GM21515 (cell line): ENCODE measurements at regions not wholly inside any gene's neighbourhood (a gene's known extent, or its start where the extent isn't known, plus 50 kb on each side); places are given as distances from the start of the nearest gene placed in this dataset.

Source experiments
- ATAC-seq: cut with Tn5 transposase; IDR thresholded peaks from one replicate; pipeline ENCODE4 v1.9.1; 2021; ENCODE audit not compliant: unreplicated experiment

- ATAC-seq, result no peak
Observed at GRCh38 chr10:28810057-28810870, 132.9 kb downstream of the BAMBI start.

DNA sequence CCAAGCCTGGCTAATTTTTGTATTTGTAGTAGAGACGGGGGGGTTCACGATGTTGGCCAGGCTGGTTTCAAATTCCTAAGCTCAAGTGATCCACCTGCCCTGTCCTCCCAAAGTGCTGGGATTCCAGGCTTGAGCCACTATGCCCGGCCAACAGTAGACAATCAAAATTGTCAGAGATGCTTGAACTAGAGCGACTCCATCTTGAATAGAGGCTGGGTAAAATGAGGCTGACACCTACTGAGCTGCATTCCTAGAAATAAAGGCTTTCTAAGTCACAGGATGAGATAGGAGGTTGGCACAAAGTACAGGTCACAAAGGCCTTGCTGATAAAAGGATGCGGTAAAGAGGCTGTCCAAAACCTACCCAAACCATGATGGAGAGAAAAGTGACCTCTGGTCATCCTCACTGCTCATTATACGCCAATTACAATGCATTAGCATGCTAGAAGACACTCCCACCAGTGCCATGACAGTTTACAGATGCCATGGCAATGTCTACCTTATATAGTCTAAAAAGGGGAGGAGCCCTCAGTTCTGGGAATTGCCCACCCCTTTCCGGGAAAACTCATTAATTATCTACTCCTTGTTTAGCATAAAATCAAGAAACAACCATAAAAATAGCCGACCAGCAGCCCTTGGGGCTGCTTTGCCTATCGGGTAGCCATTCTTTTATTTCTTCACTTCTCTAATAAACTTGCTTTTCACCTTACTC, 134.5 kb downstream of the BAMBI start:
- ATAC-seq, result no peak

GRCh38 chr10:28812384-28813372, 135.4 kb downstream of the BAMBI start:
- no peak for ATAC-seq

DNA sequence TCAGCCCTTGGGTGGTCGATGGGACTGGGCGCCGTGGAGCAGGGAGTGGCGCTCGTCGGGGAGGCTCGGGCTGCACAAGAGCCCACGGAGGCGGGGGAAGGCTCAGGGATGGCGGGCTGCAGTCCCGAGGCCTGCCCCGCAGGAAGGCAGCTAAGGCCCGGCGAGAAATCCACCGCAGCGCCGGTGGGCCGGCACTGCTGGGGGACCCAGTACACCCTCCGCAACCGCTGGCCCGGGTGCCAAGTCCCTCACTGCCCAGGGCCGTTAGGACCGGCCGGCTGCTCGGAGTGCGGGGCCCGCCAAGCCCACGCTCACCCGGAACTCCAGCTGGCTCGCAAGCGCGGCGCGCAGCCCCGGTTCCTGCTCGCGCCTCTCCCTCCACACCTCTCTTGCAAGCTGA, 138.4 kb downstream of the BAMBI start:
- no peak for ATAC-seq

GRCh38 chr10:28822719-28823464, 145.6 kb downstream of the BAMBI start:
- ATAC-seq, result no peak

DNA sequence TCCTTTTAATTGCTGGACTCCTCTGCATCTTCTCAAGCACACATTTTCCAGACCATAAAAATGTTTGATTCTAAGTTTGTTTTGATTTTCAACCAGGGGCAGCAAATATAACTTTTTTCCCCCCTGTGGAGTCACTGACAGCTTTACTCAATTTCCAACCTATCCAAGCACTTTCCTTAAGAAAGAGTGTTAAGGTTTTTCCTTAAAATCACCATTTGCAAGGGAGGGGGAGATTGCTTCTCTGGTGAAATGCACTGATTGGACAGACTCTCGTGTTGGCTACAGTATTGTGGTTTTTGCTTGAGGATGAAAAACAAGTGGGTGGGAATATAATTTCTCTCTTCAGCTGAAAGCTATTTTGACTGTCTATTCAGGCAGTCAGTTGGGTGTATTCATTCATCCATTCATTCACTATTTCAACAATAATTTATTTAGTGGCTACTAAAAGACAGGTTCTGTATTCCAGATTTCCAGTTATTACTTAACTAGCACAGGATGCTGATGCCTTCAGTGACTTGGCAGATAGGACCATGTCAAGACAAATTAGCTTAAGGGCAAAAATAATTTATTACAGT, 146.3 kb downstream of the BAMBI start:
- ATAC-seq, result no peak

DNA sequence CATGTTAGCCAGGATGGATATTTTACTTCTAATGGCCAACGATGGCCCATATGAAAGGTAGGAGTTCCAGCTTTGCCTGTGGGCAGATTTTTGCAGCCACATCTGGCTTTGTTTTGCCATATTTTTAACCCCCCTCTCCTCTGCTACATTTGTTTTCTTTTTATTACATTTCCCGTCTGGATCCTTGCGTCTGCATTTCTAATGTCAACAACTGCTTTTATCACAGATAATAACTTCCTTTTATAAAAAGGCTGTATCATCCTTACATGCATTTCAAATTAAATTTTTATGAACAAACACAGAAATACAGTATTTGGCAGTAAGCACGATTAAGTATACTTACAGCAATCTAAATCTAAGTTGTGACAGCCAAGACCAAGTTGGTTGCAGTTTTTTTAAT, 156.0 kb downstream of the BAMBI start:
- ATAC-seq, result no peak

DNA sequence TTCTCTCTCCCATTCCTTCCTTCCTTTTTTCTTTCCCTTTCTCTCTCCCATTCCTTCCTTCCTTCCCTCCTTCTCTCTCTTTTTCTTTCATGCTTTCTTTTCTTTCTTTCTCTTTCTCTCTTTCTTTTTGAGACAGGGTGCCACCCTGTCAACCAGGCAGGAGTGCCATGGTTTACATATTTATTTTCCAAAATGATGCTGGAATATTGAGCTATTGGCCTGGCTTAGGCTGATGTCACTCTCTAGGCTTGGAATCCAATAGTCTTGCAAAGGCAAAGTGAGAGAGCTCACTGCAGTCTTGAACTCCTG, 159.1 kb downstream of the BAMBI start:
- no peak for ATAC-seq

DNA sequence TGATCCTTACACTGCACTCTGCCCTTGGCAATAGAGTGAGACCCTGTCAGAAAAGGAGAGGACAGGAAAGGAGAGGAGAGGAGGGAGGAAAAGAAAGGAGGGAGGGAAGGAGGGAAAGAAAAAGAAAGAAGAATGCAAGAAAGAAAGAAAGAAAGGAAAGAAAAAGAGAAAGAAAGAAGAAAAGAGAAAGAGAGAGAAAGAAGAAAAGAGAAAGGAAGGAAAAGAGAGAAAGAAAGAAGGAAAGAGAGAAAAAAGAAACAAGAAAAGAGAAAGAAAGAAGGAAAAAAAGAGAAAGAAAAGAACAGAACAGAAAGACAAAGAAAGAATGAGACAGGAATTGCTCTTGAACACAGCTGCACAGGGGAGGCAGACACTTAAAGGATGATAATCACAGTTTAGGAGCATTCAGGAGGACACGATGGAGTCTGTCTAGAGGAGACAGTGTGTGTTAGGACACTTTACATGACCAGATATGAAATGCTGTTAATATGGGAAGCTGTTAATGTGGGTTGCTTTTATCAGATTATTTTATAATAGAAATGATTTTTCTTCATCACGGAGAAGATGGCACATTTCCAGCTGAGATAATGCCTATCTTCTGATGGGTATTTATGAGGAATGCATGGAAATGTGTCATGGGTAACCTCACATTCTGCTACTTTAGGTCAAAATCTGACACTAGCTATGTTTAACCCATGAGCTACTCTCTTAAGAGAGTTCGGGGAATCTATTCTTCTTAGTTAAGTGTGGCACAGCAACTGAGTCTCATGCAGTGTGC, 160.5 kb downstream of the BAMBI start:
- ATAC-seq, result no peak

DNA sequence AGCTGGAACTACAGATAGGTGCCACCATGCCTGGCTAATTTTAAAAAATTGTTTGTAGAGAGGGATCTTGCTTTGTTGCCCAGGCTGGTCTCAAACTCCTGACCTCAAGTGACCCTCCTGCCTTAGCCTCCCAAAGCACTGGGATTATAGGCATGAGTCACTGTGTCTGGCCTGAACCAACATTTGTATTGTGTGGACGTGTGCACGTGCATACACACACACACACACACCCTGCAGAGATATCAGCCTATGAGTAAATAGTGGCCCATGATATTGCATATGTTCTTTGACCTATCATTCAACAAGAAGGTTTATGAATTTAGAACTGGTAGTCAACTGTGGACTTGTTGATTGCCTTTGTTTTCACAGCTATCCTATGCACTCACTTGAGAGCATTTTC, 161.6 kb downstream of the BAMBI start:
- no peak for ATAC-seq

DNA sequence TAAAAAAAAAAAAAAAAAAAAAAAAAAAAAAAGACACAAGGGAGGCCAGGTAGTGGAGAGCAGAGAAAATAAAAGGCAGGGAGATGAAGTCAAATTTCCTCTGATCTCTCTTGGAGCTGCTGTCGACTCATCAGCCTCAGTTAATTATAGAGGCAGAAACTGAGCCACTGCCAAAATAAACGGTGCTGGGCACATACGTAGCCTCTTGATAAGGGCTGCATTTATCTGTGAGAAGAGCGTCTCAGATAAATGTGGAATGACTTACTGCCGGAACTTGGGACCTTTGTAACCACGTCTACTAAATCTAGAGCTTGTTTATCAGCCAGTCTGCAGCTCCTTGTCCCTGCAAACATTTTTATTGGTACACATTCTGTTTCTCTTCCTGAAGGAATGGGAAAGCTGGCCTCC, 162.3 kb downstream of the BAMBI start:
- no peak for ATAC-seq

DNA sequence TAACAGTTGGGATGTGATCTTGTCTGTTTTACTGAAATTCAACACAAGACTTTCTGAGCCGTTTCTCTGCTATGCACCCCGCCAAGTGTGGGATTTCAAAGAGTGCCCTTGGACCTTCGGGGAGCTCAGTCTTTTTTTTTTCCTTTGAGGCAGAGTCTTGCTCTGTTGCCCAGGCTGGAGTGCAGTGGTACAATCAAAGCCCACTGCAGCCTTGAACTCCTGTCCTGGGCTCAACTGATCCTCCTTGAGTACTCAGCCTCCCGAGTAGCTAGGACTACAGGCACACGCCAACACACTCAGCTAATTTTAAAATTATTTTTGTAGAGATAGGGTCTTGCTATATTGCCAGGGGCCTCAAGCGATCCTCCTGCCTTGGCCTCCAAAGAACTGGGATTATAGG, 162.9 kb downstream of the BAMBI start:
- ATAC-seq, result no peak

DNA sequence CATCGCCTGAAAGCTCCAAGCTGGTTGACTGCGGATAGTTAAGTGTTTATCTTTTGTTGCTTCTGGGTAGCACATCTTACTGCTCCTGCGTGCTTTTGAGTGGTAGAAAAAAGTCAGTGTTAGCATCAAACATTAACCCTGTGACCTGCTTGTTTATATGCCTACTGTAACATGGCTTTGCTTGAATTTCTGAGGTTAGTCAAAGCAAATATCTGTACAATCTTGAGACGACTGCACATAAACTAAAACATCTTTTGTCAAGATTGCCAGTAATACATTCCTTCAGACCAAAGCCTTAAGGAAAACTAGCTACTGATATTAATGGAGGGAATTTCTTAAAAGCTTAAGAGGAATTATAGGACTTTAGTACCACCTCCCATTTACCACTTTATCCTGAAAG, 163.7 kb downstream of the BAMBI start:
- ATAC-seq, result no peak

DNA sequence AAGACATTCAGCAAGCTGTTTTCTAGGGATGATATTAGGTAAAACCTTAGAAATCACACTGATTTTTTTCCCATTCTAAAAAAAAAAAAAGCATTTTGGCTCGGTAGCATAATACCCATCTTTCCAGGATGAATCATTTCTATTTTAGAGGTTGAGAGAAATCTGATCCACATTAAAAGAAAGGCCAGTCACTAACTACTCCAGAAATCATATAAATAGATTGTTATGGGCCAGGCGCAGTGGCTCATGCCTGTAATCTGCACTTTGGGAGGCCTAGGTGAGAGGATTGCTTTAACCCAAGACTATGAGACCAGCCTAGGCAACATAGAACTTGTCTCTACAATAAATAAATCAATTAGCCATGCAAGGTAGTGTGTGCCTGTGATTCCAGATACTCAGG, 164.3 kb downstream of the BAMBI start:
- no peak for ATAC-seq

- no peak for ATAC-seq
Observed at GRCh38 chr10:28842321-28842720, 165.0 kb downstream of the BAMBI start.

DNA sequence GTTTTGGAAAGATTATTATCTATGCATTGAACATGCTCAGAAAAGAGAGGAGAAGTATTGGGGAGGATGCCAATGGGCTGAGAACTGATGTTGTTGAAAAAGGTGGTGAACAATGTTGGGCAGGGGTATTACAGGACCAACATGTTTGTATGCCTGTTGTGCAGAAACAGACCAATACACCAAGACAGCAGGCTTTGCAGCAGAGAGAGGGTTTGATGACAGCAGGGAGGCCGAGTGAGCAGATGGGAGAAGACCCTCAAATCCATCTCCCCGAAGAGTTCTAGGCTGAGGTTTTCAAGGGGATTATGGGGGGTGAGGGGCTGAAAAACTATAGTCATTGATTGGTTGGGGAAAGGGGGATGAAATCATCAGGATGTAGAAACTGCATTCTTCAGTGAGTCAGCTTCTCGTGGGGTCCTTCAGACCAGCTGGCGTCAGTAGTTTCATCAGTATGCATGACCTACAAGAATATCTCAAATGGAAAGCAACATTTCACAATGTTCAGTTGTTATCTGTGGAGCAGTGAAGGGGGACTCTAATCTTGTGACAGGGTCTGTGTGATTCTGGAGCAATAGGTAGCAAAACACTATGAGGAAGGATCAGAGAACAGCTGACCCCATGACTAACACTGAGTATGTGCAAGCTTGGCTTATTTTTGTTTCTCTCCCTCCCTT, 167.8 kb downstream of the BAMBI start:
- no peak for ATAC-seq

DNA sequence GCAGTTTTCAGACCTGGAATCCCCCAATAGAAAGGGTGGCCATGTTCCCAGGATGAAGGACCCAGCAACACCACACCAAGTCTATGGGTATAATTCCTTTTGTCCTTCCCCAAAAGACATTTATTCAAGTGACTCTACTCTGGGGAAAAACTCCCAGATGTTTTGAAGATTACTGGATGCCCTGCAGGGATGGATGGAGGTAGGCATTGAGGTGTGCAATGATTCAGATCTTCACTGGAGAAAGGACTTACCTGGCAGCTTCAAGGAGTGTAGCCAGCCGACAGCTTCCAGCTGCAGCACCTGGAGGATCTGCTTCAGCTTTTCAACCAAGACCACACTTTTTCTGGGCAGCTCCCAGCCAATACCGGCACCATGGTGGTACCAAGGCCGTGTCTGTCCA, 172.0 kb downstream of the BAMBI start:
- no peak for ATAC-seq

GRCh38 chr10:28849821-28850220, 172.5 kb downstream of the BAMBI start:
- no peak for ATAC-seq

- no peak for ATAC-seq
Observed at GRCh38 chr10:28850784-28851183, 173.5 kb downstream of the BAMBI start.
